Esophagus squamous epithelium (tissue), 4 donors: ENCODE measurements at regions not wholly inside any gene's neighbourhood (a gene's known extent, or its start where the extent isn't known, plus 50 kb on each side); places are given as distances from the start of the nearest gene placed in this dataset.

ENCODE experiments used
- CTCF ChIP-seq, 6 experiments: fragments of 450-650 bp in 4 of 6; fragments of 200-600 bp in 2 of 6; sonication (generic) in 2 of 6; IDR thresholded peaks; one replicate each; pipeline ENCODE4 v1.5.1; 2016 to 2019; ENCODE audit warnings: antibody characterized with exemption in 6 of 6, mild to moderate bottlenecking in 4 of 6, moderate library complexity in 4 of 6
- POLR2A ChIP-seq, 4 donors: fragments of 450-650 bp; IDR thresholded peaks; one replicate each; pipeline ENCODE4 v1.6.1; 2017; ENCODE audit warnings: antibody characterized with exemption in 4 of 4, mild to moderate bottlenecking in 4 of 4, moderate library complexity in 3 of 4

GRCh38 chr5:109574985-109575384 is 114.7 kb upstream of the MAN2A1 start:
- TF ChIP-seq CTCF (IDR thresholded peaks at IDR 0.05) (no peak), POLR2A (IDR thresholded peaks at IDR 0.05) (no peak)
